Mesenchymal stem cell (in vitro differentiated cells and primary cell): ENCODE measurements at regions not wholly inside any gene's neighbourhood (a gene's known extent, or its start where the extent isn't known, plus 50 kb on each side); places are given as distances from the start of the nearest gene placed in this dataset.

Source experiments
- DNase-seq: peaks from one replicate; pipeline ENCODE4 v3.0.0-alpha.2; 2013
- H2AFZ ChIP-seq: one replicate; pipeline ENCODE4 v1.6.1; 2013; ENCODE audit warnings: low read depth, mild to moderate bottlenecking, control low read depth, inconsistent platforms, low read length, moderate library complexity
- H2AK5ac ChIP-seq: 2 replicates; pipeline ENCODE4 v1.6.1; 2013; ENCODE audit warnings: low read length, moderate library complexity, mild to moderate bottlenecking, inconsistent platforms; ENCODE audit not compliant: severe bottlenecking
- H2BK120ac ChIP-seq: one replicate; pipeline ENCODE4 v1.6.1; 2013; ENCODE audit warnings: low read depth, mild to moderate bottlenecking, inconsistent platforms, low read length, moderate library complexity
- H2BK12ac ChIP-seq, 2 experiments: one replicate each; pipeline ENCODE4 v1.6.1; 2013; ENCODE audit warnings: inconsistent platforms in 2 of 2, low read length in 2 of 2, mild to moderate bottlenecking in 2 of 2, moderate library complexity in 2 of 2, control low read depth in 1 of 2
- H2BK15ac ChIP-seq: one replicate; pipeline ENCODE4 v1.6.1; 2013; ENCODE audit warnings: mild to moderate bottlenecking, low read depth, inconsistent platforms; ENCODE audit not compliant: poor library complexity, severe bottlenecking
- H2BK5ac ChIP-seq: 2 replicates; pipeline ENCODE4 v1.6.1; 2013; ENCODE audit warnings: low read depth, mild to moderate bottlenecking, low read length, control low read depth, inconsistent platforms; ENCODE audit not compliant: poor library complexity, severe bottlenecking
- H3K14ac ChIP-seq, 2 experiments: one replicate each; pipeline ENCODE4 v1.6.1; 2013; ENCODE audit warnings: inconsistent platforms in 2 of 2, low read length in 2 of 2, control low read depth in 1 of 2, mild to moderate bottlenecking in 1 of 2, moderate library complexity in 1 of 2
- H3K18ac ChIP-seq, 2 experiments: one replicate each; pipeline ENCODE4 v1.6.1; 2013; ENCODE audit warnings: inconsistent platforms in 2 of 2, low read length in 2 of 2, control low read depth in 1 of 2, low read depth in 1 of 2, mild to moderate bottlenecking in 1 of 2
- H3K23ac ChIP-seq, 2 experiments: one replicate each; pipeline ENCODE4 v1.6.1; 2013; ENCODE audit warnings: inconsistent platforms in 2 of 2, low read length in 2 of 2, mild to moderate bottlenecking in 2 of 2, moderate library complexity in 2 of 2, control low read depth in 1 of 2
- H3K27ac ChIP-seq: 2 replicates; pipeline ENCODE4 v1.5.1; 2013; ENCODE audit warnings: mild to moderate bottlenecking, moderate library complexity, low read length, control low read depth, inconsistent platforms; ENCODE audit not compliant: poor library complexity, severe bottlenecking
- H3K27me3 ChIP-seq, 2 experiments: 2 replicates each; pipeline versions ENCODE4 v1.6.1 to v1.7.0; 2013; ENCODE audit warnings: low read length in 2 of 2, mild to moderate bottlenecking in 2 of 2, moderate library complexity in 2 of 2, control low read depth in 1 of 2, inconsistent platforms in 1 of 2; ENCODE audit not compliant: control insufficient read depth in 1 of 2, insufficient read depth in 1 of 2
- H3K36me3 ChIP-seq, 2 experiments: 2 replicates each; pipeline versions ENCODE4 v1.6.1 to v1.7.0; 2013; ENCODE audit warnings: low read length in 2 of 2, control low read depth in 1 of 2, inconsistent platforms in 1 of 2, low read depth in 1 of 2, mild to moderate bottlenecking in 1 of 2; ENCODE audit not compliant: insufficient read depth in 2 of 2, control insufficient read depth in 1 of 2
- H3K4ac ChIP-seq, 2 experiments: one replicate each; pipeline ENCODE4 v1.6.1; 2013; ENCODE audit warnings: inconsistent platforms in 2 of 2, low read length in 2 of 2, mild to moderate bottlenecking in 2 of 2, moderate library complexity in 2 of 2, control low read depth in 1 of 2, low read depth in 1 of 2
- H3K4me1 ChIP-seq: 2 replicates; pipeline ENCODE4 v1.6.1; 2013; ENCODE audit warnings: low read depth, low read length, control low read depth; ENCODE audit not compliant: control insufficient read depth, insufficient read depth
- H3K4me2 ChIP-seq: 2 replicates; pipeline ENCODE4 v1.6.1; 2013; ENCODE audit warnings: low read length, mild to moderate bottlenecking, inconsistent platforms; ENCODE audit not compliant: poor library complexity, severe bottlenecking
- H3K4me3 ChIP-seq, 2 experiments: 2 replicates each; pipeline versions ENCODE4 v1.5.1 to v1.7.0; 2013; ENCODE audit warnings: low read length in 2 of 2, mild to moderate bottlenecking in 2 of 2, control low read depth in 1 of 2, low read depth in 1 of 2; ENCODE audit not compliant: insufficient read depth in 1 of 2
- H3K79me1 ChIP-seq: replicated peaks from 2 replicates; pipeline ENCODE4 v1.6.1; 2013; ENCODE audit warnings: mild to moderate bottlenecking, control low read depth, low read length, inconsistent platforms; ENCODE audit not compliant: poor library complexity, severe bottlenecking
- H3K9ac ChIP-seq: 2 replicates; pipeline ENCODE4 v1.7.0; 2013; ENCODE audit warnings: mild to moderate bottlenecking, low read length, moderate library complexity
- H3K9me3 ChIP-seq: 2 replicates; pipeline ENCODE4 v1.7.0; 2013; ENCODE audit warnings: mild to moderate bottlenecking, low read length; ENCODE audit not compliant: control insufficient read depth
- H4K8ac ChIP-seq: one replicate; pipeline ENCODE4 v1.6.1; 2013; ENCODE audit warnings: inconsistent platforms, mild to moderate bottlenecking, low read length, moderate library complexity
- H4K91ac ChIP-seq: one replicate; pipeline ENCODE4 v1.6.1; 2013; ENCODE audit warnings: mild to moderate bottlenecking, low read length, inconsistent platforms
- WGBS: methylation state at CpG from one replicate; pipeline ENCODE4 v1.1.7; 2013; ENCODE audit warnings: mixed read lengths; 5-methylcytosine and 5-hydroxymethylcytosine counted together

GRCh38 chr9:8223861-8224260, 424.3 kb upstream of the DMAC1 start:
- no peak overlapping the region for H3K18ac ChIP-seq
- H4K8ac ChIP-seq = no peak overlapping the region
- H2AFZ ChIP-seq = no peak overlapping the region
- no peak overlapping the region for H2AK5ac ChIP-seq
- H3K27ac ChIP-seq = no peak overlapping the region
- no peaks in the 10 kb centered on the region for H3K9me3 ChIP-seq
- no peak overlapping the region for H3K14ac ChIP-seq
- H3K27me3 ChIP-seq = no peaks in the 10 kb centered on the region
- H2BK12ac ChIP-seq = no peak overlapping the region
- no peak overlapping the region for H2BK5ac ChIP-seq
- H4K91ac ChIP-seq = no peak overlapping the region
- H2BK120ac ChIP-seq = no peak overlapping the region
- H3K9ac ChIP-seq = no peak overlapping the region
- H3K4me2 ChIP-seq = no peak overlapping the region
- H3K4ac ChIP-seq = no peak overlapping the region
- no peak overlapping the region for H2BK15ac ChIP-seq
- H3K4me3 ChIP-seq = no peak overlapping the region
- no peak overlapping the region for H3K23ac ChIP-seq
- peaks cover 1% of the 10 kb centered on the region for H3K4me1 ChIP-seq
- no peaks in the 10 kb centered on the region for H3K36me3 ChIP-seq
- DNase-seq = no peak
- WGBS = 89% methylated on average over 1 of the region's 1 CpG
- H3K79me1 ChIP-seq = no peaks in the 10 kb centered on the region

GRCh38 chr9:8221462-8221861, 421.9 kb upstream of the DMAC1 start:
- Histone ChIP-seq H2AK5ac (no peak overlapping the region), H3K4me3 (no peak overlapping the region), H2BK120ac (no peak overlapping the region), H3K9ac (no peak overlapping the region), H3K4ac (no peak overlapping the region), H2BK12ac (no peak overlapping the region), H2BK5ac (no peak overlapping the region), H3K36me3 (no peaks in the 10 kb centered on the region), H3K18ac (no peak overlapping the region), H3K9me3 (peaks cover 13% of the 10 kb centered on the region), H3K27me3 (no peaks in the 10 kb centered on the region), H3K79me1 (no peaks in the 10 kb centered on the region), H3K14ac (no peak overlapping the region), H3K4me1 (peaks cover 1% of the 10 kb centered on the region), H3K23ac (no peak overlapping the region), H4K91ac (no peak overlapping the region), H2BK15ac (no peak overlapping the region), H3K4me2 (no peak overlapping the region), H3K27ac (no peak overlapping the region), H4K8ac (no peak overlapping the region), H2AFZ (no peak overlapping the region)
- 71% methylated on average over 3 of the region's 4 CpGs for WGBS
- DNase-seq = no peak

- Histone ChIP-seq H3K4me3 (no peak overlapping the region), H3K4ac (no peak overlapping the region), H3K79me1 (no peaks in the 10 kb centered on the region), H3K36me3 (no peaks in the 10 kb centered on the region), H2BK12ac (no peak overlapping the region), H2AK5ac (no peak overlapping the region), H3K9ac (no peak overlapping the region), H3K23ac (no peak overlapping the region), H2BK120ac (no peak overlapping the region), H3K27ac (no peak overlapping the region), H4K8ac (no peak overlapping the region), H2BK5ac (no peak overlapping the region), H3K9me3 (no peaks in the 10 kb centered on the region), H4K91ac (no peak overlapping the region), H2BK15ac (no peak overlapping the region), H3K14ac (no peak overlapping the region), H3K4me1 (no peaks in the 10 kb centered on the region), H3K4me2 (no peak overlapping the region), H2AFZ (no peak overlapping the region), H3K27me3 (no peaks in the 10 kb centered on the region), H3K18ac (no peak overlapping the region)
- DNase-seq = peak; percentile 2
- 39% methylated on average over 1 of the region's 2 CpGs for WGBS
Measured at GRCh38 chr9:8208465-8208864, 408.9 kb upstream of the DMAC1 start.

- no peak overlapping the region for H4K91ac ChIP-seq
- H2BK120ac ChIP-seq = no peak overlapping the region
- H2AFZ ChIP-seq = no peak overlapping the region
- no peak overlapping the region for H4K8ac ChIP-seq
- DNase-seq = no peak
- H3K23ac ChIP-seq = no peak overlapping the region
- no peak overlapping the region for H3K4me2 ChIP-seq
- no peak overlapping the region for H2BK5ac ChIP-seq
- no peak overlapping the region for H2BK12ac ChIP-seq
- no peak overlapping the region for H2AK5ac ChIP-seq
- 86% methylated on average over 1 of the region's 1 CpG for WGBS
- no peaks in the 10 kb centered on the region for H3K4me1 ChIP-seq
- no peak overlapping the region for H3K9ac ChIP-seq
- H3K4ac ChIP-seq = no peak overlapping the region
- no peaks in the 10 kb centered on the region for H3K79me1 ChIP-seq
- H3K27me3 ChIP-seq = no peaks in the 10 kb centered on the region
- H2BK15ac ChIP-seq = no peak overlapping the region
- peak overlapping the region in 1 of 2 experiments; percentile 12 for H3K18ac ChIP-seq
- H3K9me3 ChIP-seq = no peaks in the 10 kb centered on the region
- no peaks in the 10 kb centered on the region for H3K36me3 ChIP-seq
- H3K27ac ChIP-seq = no peak overlapping the region
- no peak overlapping the region for H3K14ac ChIP-seq
- H3K4me3 ChIP-seq = no peak overlapping the region
Measured at GRCh38 chr9:8207596-8207995, 408.0 kb upstream of the DMAC1 start.
